ENCODE measurements at regions not wholly inside any gene's neighbourhood (a gene's known extent, or its start where the extent isn't known, plus 50 kb on each side); places are given as distances from the start of the nearest gene placed in this dataset.
A peak's percentile ranks its signal among the peaks of the same experiment; 100 is the strongest.

DNA sequence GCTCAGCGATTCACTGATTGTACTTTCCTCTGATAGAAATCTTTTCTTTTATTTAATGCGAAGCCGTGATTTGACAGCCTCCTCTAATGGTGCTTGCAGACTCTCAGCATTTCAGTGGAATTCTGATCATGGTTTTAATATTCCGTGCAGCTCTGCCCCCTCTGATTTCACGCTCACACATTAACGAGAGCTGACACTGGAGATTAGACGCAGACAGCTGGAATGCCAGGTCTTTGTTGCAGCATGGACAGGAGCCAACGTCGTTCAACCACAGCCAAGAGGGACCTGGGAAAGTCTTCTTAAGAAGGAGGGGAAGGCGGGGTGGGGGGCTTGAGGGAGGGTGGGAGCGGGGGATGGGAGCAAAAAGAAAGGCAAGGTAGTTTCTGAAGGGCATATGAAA, 186.4 kb downstream of the BLID start:
- DNase-seq (ENCODE audit: low spot score in 2 of 2, unreplicated experiment in 2 of 2), result peak; percentile 31 to 67
- Mint-ChIP-seq H3K27me3 (ENCODE audit: low read depth) (no peaks in the 10 kb centered on the region), H3K36me3 (no peaks in the 10 kb centered on the region), H3K27ac (no peak overlapping the region), H3K9me3 (no peaks in the 10 kb centered on the region), H3K4me1 (peaks cover 34% of the 10 kb centered on the region), H3K4me3 (no peak overlapping the region)
- TF ChIP-seq, protein P1, sequence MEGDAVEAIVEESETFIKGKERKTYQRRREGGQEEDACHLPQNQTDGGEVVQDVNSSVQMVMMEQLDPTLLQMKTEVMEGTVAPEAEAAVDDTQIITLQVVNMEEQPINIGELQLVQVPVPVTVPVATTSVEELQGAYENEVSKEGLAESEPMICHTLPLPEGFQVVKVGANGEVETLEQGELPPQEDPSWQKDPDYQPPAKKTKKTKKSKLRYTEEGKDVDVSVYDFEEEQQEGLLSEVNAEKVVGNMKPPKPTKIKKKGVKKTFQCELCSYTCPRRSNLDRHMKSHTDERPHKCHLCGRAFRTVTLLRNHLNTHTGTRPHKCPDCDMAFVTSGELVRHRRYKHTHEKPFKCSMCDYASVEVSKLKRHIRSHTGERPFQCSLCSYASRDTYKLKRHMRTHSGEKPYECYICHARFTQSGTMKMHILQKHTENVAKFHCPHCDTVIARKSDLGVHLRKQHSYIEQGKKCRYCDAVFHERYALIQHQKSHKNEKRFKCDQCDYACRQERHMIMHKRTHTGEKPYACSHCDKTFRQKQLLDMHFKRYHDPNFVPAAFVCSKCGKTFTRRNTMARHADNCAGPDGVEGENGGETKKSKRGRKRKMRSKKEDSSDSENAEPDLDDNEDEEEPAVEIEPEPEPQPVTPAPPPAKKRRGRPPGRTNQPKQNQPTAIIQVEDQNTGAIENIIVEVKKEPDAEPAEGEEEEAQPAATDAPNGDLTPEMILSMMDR (IDR thresholded peaks at IDR 0.05; ENCODE audit: unreplicated experiment), result no peak

DNA sequence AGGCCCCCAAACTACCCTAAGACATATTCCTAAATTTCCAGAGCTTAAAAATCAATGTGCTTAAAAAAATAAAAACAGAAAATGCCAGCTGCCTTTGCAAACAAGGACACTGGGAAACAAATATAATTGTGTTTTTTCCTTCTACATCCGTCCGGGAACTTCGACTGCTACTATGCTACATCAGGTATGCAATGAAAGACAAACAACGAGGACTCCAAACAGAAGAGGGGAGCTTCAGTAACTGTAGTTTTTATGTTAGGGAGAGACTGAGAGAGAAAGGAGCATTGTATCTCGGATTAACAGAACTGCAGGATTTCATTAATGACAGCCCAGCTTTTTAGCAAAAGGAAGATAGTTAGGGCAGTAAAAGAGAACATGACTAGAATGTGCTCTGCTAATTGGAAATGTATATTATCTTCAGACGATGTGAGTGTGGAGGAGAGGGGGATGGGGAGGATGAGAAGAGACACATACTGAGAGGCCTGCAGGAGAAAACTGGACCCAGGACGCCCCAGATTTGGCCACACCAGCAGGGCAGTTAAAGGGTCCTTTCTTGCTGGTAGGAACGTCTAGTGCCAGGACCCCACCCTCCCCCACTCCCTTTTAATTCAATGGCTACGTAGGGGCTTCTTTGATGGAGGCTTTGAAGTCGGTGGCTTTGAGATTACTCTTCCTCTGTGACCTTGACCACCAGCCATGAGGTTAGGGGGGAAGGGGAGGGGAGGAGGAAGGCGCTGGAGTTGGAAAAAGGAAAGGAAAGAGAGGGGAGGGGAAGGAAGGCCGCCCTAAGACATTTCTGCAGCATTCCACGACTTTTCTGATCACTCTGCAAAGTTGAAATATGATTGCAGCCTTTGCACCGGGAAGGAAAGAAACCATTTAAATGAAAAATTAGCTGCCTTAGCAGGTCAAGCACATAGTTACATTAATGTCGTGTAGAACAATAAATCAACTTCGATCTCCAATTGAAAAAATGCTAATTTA, 187.1 kb downstream of the BLID start:
- H3K4me1 Mint-ChIP-seq, result peaks cover 34% of the 10 kb centered on the region
- H3K27ac Mint-ChIP-seq, result no peak overlapping the region
- H3K4me3 Mint-ChIP-seq, result no peak overlapping the region
- no peak for DNase-seq (ENCODE audit: low spot score in 2 of 2, unreplicated experiment in 2 of 2)
- TF ChIP-seq, protein P1 (IDR thresholded peaks at IDR 0.05; ENCODE audit: unreplicated experiment), result no peak
- no peaks in the 10 kb centered on the region for H3K27me3 Mint-ChIP-seq (ENCODE audit: low read depth)
- no peaks in the 10 kb centered on the region for H3K36me3 Mint-ChIP-seq
- H3K9me3 Mint-ChIP-seq, result no peaks in the 10 kb centered on the region

DNA sequence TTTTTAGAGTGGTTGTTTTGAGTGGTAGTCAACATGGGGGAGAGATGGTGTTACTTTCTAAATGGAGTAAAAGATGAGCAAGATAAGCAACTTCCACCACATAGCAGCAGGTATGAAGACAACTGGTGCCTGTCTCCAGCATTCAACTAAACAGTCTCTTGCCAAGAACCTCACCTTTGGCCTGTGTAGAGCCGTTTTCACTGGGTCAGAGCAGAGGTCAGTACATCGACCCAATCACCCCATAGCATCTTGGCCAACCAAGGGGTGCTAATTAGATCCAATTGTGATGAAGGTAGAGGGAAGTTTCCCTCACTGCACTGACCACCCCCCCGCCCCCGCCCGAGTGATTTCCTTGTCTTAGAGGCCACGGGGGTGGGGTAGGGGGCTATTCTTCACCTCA, 188.2 kb downstream of the BLID start:
- H3K9me3 Mint-ChIP-seq, result no peaks in the 10 kb centered on the region
- H3K27me3 Mint-ChIP-seq (ENCODE audit: low read depth), result no peaks in the 10 kb centered on the region
- H3K36me3 Mint-ChIP-seq, result no peaks in the 10 kb centered on the region
- H3K4me1 Mint-ChIP-seq, result peaks cover 27% of the 10 kb centered on the region
- DNase-seq (ENCODE audit: low spot score in 2 of 2, unreplicated experiment in 2 of 2), result no peak
- TF ChIP-seq, protein P1 (IDR thresholded peaks at IDR 0.05; ENCODE audit: unreplicated experiment), result no peak
- H3K27ac Mint-ChIP-seq, result no peak overlapping the region
- no peak overlapping the region for H3K4me3 Mint-ChIP-seq

DNA sequence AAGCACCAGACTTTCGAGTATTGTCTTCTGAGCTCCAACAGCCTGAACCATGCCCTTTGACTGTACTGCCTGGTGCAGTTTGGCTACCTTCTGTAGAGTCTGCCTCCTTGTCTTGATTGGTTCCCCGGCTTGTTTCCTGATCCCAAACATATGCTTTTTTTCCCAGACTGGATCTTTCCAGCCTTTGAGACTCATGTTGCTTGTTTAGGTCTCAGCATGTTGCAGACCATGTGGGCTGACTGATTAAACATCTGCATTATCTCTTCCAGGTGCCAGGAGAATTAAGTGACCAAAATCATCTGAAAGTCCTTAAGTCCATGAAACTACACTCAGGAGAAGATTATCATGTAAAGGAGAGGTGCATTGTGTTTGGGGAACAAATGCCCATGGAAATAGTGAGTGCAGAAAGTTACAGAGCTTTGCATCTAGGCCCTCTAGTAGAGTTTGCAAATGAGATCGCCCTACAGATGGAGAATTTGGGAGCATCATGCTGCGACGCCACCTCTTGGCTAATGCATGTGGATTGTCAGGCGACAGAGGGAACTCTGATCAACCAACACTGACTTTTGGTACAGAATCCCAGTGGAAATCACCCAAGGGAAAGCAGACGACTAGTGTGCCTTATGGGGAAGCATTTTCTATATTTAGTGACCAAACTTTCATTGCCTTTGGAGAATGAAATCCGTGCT, 188.8 kb downstream of the BLID start:
- Mint-ChIP-seq H3K9me3 (no peaks in the 10 kb centered on the region), H3K4me1 (peaks cover 21% of the 10 kb centered on the region), H3K27me3 (ENCODE audit: low read depth) (no peaks in the 10 kb centered on the region), H3K4me3 (no peak overlapping the region), H3K27ac (no peak overlapping the region), H3K36me3 (no peaks in the 10 kb centered on the region)
- no peak for DNase-seq (ENCODE audit: low spot score in 2 of 2, unreplicated experiment in 2 of 2)
- TF ChIP-seq, protein P1 (IDR thresholded peaks at IDR 0.05; ENCODE audit: unreplicated experiment), result no peak

DNA sequence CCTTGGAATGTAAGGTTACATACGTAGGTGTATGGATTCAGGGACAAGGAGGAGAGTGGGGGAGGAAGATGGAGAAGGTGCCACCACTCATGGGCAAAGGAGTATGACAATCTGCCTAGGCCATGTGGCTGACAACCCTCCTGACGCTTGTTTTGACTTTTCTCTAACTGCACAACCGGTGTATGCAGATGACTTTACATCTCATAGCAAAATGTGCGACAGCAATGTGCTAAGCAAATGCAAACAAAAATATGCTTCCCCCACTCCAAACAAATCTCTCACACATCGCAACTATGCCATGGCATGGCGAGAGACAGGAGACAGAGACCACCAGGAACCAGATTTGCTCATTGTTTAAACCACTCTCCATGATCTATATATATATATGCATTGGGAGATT, 191.8 kb downstream of the BLID start:
- TF ChIP-seq, protein P1 (IDR thresholded peaks at IDR 0.05; ENCODE audit: unreplicated experiment), result no peak
- no peaks in the 10 kb centered on the region for H3K36me3 Mint-ChIP-seq
- no peaks in the 10 kb centered on the region for H3K27me3 Mint-ChIP-seq (ENCODE audit: low read depth)
- H3K4me1 Mint-ChIP-seq, result peaks cover 19% of the 10 kb centered on the region
- H3K4me3 Mint-ChIP-seq, result no peak overlapping the region
- no peak for DNase-seq (ENCODE audit: low spot score in 2 of 2, unreplicated experiment in 2 of 2)
- peaks cover 5% of the 10 kb centered on the region for H3K9me3 Mint-ChIP-seq
- no peak overlapping the region for H3K27ac Mint-ChIP-seq

Measured in mesothelial cell of epicardium (in vitro differentiated cells).